ENCODE measurements at regions not wholly inside any gene's neighbourhood (a gene's known extent, or its start where the extent isn't known, plus 50 kb on each side); places are given as distances from the start of the nearest gene placed in this dataset.

DNA sequence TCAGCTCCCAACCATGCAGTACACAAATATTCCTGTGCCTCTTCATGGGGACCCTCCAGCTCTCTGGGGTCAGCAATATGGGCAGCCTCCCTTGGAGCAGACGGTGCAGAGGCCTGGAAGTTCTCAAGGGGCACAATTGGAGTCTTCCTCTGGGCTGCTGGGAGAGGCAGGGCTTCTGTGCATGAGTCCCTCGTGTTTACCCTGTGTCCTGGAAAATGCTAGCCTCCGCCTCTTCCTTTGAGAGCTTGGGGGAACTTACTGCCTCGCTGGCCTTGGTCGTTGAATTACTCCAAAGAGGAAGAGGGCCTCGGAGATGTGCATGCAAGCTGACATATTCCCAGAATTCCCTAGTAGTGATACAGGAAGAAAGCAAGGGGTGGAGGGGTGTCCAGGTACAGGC is 284.4 kb upstream of the IGF1R start:
- no peak overlapping the region for H2AFZ ChIP-seq (ENCODE audit: low read depth, low read length, poor library complexity, severe bottlenecking)
- H3K36me3 ChIP-seq (ENCODE audit: control insufficient read depth in 1 of 2, insufficient read depth in 2 of 2, low read length in 2 of 2): no peaks in the 10 kb centered on the region
- RAD21 ChIA-PET (ENCODE audit: low non-redundant PET in 1 of 2, low total read pairs in 2 of 2, uncharacterized antibody in 2 of 2, unreplicated experiment in 2 of 2): no interaction called here
- no peak overlapping the region for H3K27ac ChIP-seq (ENCODE audit: low read depth, low read length)
- intact Hi-C loops (cut with micrococcal nuclease): no loop called here
- H3K4me1 ChIP-seq (ENCODE audit: control insufficient read depth in 1 of 2, insufficient read depth in 2 of 2, low read length in 2 of 2): no peaks in the 10 kb centered on the region
- no peaks in the 10 kb centered on the region for H3K9me2 ChIP-seq (ENCODE audit: insufficient read depth)
- H3K9me3 ChIP-seq (ENCODE audit: control insufficient read depth in 1 of 2, insufficient read depth in 1 of 2, low read depth in 1 of 2, low read length in 2 of 2): no peaks in the 10 kb centered on the region
- ATAC-seq (no peak), DNase-seq (ENCODE audit: low read depth, low spot score) (no peak)
- H3K27me3 ChIP-seq (ENCODE audit: insufficient read depth, low read length): no peaks in the 10 kb centered on the region
- H3K4me3 ChIP-seq (replicated peaks in 1 of 2; ENCODE audit: low read depth in 1 of 2, low read length in 2 of 2): no peak overlapping the region
- TF ChIP-seq CEBPB (IDR thresholded peaks at IDR 0.05; ENCODE audit: low read depth): no peak
- POLR2A ChIA-PET: no interaction called here
- CTCF ChIA-PET: no interaction called here
- no peak overlapping the region for H3K9ac ChIP-seq (ENCODE audit: low read length)
- BruUV-seq (replicated peaks): no TSS peak
- no peaks in the 10 kb centered on the region for H4K20me1 ChIP-seq (ENCODE audit: insufficient read depth)
- H3K4me2 ChIP-seq (ENCODE audit: low read length): no peak overlapping the region
- no peaks in the 10 kb centered on the region for H3K79me2 ChIP-seq (ENCODE audit: insufficient read depth, low read length)

DNA sequence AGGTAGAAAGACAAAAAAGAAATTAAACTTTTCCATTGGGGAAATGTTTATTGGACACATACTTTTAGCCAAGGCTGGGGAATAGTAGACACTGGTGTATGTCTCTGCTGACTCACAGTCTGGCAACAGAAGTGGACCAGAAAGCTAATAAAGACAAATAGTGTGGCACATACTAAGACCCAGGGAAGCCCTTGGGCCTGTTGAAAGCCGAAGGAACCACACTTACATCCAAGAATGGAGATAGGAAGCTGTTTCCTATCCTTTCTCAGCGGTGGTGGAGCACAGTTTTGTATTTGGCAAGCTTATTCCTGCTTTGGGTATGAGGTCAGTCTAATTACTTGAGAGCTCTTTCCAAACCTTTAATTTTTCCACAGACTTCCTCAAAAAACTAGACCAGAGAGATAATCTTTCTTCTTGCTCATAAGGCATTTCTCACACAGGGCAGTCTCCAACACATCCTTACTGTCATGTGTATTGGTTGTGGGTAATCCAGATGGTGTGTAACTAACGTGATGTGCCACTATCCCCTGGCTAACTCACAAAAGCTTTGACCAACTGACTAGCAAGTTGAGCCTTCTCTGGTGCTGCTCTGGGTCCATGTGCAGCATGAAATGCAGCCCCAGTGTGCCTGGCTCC is 279.1 kb upstream of the IGF1R start:
- ChIA-PET RAD21 (ENCODE audit: low non-redundant PET in 1 of 2, low total read pairs in 2 of 2, uncharacterized antibody in 2 of 2, unreplicated experiment in 2 of 2) (no interaction called here), POLR2A (no interaction called here), CTCF (no interaction called here)
- Histone ChIP-seq H3K9me2 (ENCODE audit: insufficient read depth) (no peaks in the 10 kb centered on the region), H3K4me2 (ENCODE audit: low read length) (no peak overlapping the region), H3K79me2 (ENCODE audit: insufficient read depth, low read length) (no peaks in the 10 kb centered on the region), H3K36me3 (ENCODE audit: control insufficient read depth in 1 of 2, insufficient read depth in 2 of 2, low read length in 2 of 2) (no peaks in the 10 kb centered on the region), H2AFZ (ENCODE audit: low read depth, low read length, poor library complexity, severe bottlenecking) (no peak overlapping the region), H3K27ac (ENCODE audit: low read depth, low read length) (no peak overlapping the region), H4K20me1 (ENCODE audit: insufficient read depth) (no peaks in the 10 kb centered on the region), H3K9ac (ENCODE audit: low read length) (no peak overlapping the region), H3K4me3 (replicated peaks in 1 of 2; ENCODE audit: low read depth in 1 of 2, low read length in 2 of 2) (no peak overlapping the region), H3K9me3 (ENCODE audit: control insufficient read depth in 1 of 2, insufficient read depth in 1 of 2, low read depth in 1 of 2, low read length in 2 of 2) (no peaks in the 10 kb centered on the region), H3K4me1 (ENCODE audit: control insufficient read depth in 1 of 2, insufficient read depth in 2 of 2, low read length in 2 of 2) (no peaks in the 10 kb centered on the region), H3K27me3 (ENCODE audit: insufficient read depth, low read length) (peaks cover 12% of the 10 kb centered on the region; the same call in 1 of the 2 replicates)
- DNase-seq (ENCODE audit: low read depth, low spot score): no peak
- TF ChIP-seq SRF (IDR thresholded peaks at IDR 0.05; ENCODE audit: low read depth): no peak
- TF ChIP-seq RAD21 (IDR thresholded peaks at IDR 0.05; ENCODE audit: low read depth): no peak
- TF ChIP-seq ATF3 (IDR thresholded peaks at IDR 0.05): no peak
- TF ChIP-seq YY1 (IDR thresholded peaks at IDR 0.05; ENCODE audit: extremely low read depth, insufficient replicate concordance, low read depth, low read length): no peak
- no peak for TF ChIP-seq EZH2 (IDR thresholded peaks at IDR 0.05)
- no peak for TF ChIP-seq ZFX (IDR thresholded peaks at IDR 0.05)
- ATAC-seq: no peak
- intact Hi-C loops (cut with micrococcal nuclease): no loop called here
- BruUV-seq (replicated peaks): no TSS peak
